KOPT-K1 (cell line): ENCODE measurements at regions not wholly inside any gene's neighbourhood (a gene's known extent, or its start where the extent isn't known, plus 50 kb on each side); places are given as distances from the start of the nearest gene placed in this dataset.
"Not testable (repeated sequence)": the region's sequence is repeated elsewhere in the genome, so short reads cannot be mapped to it uniquely, and the experiment has no call there.

Source experiments
- H3K27ac ChIP-seq: fragments of 200-600 bp; sonication (generic); 2 replicates; pipeline ENCODE4 v1.5.1; 2016; ENCODE audit warnings: antibody characterized with exemption, mild to moderate bottlenecking, low read depth, low read length; ENCODE audit not compliant: poor library complexity, severe bottlenecking
- H3K36me3 ChIP-seq: fragments of 200-600 bp; sonication (generic); 2 replicates; pipeline ENCODE4 v1.5.1; 2017; ENCODE audit warnings: antibody characterized with exemption, mild to moderate bottlenecking, low read length, moderate library complexity; ENCODE audit not compliant: insufficient read depth
- H3K9me3 ChIP-seq: fragments of 200-600 bp; sonication (generic); 2 replicates; pipeline ENCODE4 v1.5.1; 2017; ENCODE audit warnings: antibody characterized with exemption, low read length, mild to moderate bottlenecking; ENCODE audit not compliant: insufficient read depth, poor library complexity, severe bottlenecking

DNA sequence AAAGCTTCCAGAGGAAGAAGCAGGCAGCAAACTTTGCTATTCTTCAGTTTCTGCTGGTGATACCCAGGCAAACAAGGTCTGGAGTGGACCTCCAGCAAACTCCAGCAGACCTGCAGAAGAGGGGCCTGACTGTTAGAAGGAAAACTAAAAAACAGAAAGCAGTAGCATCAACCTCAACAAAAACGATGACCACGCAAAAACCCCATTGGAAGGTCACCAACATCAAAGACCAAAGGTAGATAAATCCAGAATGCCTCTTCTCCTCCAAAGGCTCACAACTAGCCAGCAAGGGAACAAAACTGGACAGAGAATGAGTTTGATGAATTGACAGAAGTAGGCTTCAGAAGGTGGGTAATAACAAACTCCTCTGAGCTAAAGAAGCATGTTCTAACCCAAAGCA lies 127.1 kb downstream of the SLITRK1 start:
- not testable (repeated sequence) for H3K9me3 ChIP-seq, H3K36me3 ChIP-seq, H3K27ac ChIP-seq

DNA sequence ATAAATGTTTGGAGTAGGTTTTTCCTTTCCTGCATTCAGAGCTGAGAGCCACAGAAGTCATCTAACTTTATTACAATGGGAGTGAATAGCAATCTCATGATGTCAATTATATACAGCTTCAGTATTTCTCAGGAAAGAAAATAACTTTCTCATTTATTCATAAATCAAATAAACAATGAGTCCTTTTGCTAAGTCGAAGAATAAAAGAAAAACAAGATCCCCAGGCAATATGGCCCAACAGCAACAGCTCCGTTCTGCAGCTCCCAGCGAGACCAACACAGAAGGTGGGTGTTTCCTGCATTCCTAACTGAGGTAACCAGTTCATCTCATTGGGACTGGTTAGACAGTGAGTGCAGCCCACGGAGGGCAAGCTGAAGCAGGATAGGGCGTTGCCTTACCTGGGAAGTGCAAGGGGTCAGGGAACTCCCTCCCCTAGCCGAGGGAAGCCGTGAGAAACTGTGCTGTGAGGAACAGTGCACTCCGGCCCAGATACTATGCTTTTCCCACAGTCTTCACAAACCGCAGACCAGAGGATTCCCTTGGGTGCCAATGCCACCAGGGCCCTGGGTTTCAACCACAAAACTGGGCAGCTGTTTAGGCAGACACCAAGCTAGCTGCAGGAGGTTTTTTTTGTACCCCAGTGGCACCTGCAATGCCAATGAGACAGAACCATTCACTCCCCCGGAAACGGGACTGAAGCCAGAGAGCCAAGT lies 128.2 kb downstream of the SLITRK1 start:
- Histone ChIP-seq H3K27ac (no peak overlapping the region), H3K9me3 (no peaks in the 10 kb centered on the region), H3K36me3 (no peaks in the 10 kb centered on the region)

DNA sequence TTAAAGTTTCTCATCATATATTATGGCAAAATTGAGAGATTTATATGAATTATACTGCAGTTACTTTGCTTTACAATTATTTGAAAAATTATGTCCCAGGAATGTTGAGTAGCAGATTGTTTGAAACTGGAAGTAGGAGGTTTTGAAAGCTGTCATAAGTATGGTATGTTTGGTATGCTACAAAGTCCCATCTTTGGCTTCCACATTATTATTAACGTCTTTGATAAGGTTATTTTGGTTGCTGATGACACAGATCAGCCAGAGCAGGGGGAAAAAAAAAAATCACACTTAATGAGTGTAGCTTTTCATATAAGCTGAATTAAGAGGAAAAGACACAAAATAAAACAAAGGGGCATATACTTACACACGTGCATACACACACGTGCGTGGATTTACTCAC lies 130.1 kb downstream of the SLITRK1 start:
- no peak overlapping the region for H3K27ac ChIP-seq
- no peaks in the 10 kb centered on the region for H3K36me3 ChIP-seq
- no peaks in the 10 kb centered on the region for H3K9me3 ChIP-seq

DNA sequence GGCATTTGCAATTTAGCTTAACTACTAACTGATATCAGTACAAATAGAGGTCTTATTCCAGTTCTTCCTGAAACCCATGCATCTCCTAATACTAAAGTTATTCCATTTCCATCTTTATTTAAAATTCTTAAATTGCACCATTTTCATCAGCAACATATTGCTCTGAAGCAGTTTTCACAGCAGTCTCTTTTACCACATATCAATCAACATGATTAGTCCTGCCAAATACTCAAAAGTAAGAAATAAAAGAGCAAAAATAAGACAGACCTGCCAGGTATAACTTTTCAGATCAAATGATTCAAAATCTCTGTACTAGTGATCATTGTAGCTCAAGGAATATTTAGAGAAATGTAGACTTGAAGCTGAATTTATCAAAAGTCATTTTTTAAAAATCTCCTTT lies 141.7 kb downstream of the SLITRK1 start:
- no peaks in the 10 kb centered on the region for H3K9me3 ChIP-seq
- H3K36me3 ChIP-seq = no peaks in the 10 kb centered on the region
- no peak overlapping the region for H3K27ac ChIP-seq

DNA sequence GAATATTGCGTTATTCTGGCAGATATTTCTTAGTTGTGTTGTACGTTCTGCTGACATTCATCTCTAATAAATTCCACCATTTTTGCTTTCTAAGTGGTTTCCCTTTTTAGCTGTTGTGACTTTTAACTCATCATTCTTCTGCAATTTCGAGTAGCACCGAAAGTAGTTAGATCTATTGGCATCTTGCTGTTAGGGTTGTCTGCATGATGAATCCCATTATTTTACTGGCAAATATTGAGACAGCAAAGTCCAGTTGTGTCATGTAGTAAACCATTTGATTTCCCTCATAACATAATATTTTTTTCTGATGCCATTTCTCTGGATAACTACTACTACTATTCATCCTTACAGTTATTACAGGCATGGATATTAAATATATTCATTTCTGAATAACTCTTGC lies 143.9 kb downstream of the SLITRK1 start:
- H3K36me3 ChIP-seq = no peaks in the 10 kb centered on the region
- H3K27ac ChIP-seq = no peak overlapping the region
- no peaks in the 10 kb centered on the region for H3K9me3 ChIP-seq

DNA sequence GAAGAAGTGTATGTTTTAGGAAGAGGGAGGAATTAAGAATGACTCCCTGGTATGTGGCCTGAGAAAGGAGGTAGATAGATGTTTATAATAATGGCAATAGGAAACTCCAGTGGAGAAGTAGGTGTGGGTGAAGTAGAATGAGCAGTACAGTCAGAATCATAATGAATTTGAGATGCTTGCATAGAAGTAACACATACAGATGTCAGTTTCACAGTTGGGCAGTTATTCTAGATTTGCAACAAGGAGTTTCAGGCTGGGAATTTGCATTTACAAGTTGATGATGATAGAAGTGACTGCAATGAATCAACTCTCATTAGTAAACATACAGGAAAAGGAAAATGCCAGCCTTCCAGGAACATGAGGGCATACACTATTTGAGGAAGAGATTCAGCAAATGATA lies 149.0 kb downstream of the SLITRK1 start:
- Histone ChIP-seq H3K36me3 (no peaks in the 10 kb centered on the region), H3K27ac (no peak overlapping the region)

DNA sequence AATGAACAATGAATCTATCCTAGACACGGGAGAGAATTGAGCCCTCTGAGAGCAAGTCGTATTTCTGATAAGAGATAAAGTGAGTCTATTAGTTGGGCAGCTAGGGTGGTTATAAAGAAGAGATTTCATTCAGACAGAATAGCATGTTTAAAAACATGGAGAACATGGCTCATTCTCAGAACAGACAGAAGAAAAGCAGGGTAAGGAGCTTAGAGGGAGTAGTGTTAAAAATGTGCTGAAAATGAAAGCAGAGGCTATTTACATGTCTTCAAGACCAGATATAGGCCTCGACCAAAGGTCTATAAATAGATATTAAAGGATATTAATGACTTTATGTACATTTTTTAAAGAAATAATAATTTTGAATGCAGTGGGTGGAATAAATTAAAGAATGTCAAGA lies 149.5 kb downstream of the SLITRK1 start:
- no peak overlapping the region for H3K27ac ChIP-seq
- no peaks in the 10 kb centered on the region for H3K36me3 ChIP-seq
- H3K9me3 ChIP-seq = no peaks in the 10 kb centered on the region

More for the DNA sequence above, 149.0 kb downstream of the SLITRK1 start:
- H3K9me3 ChIP-seq = no peaks in the 10 kb centered on the region

DNA sequence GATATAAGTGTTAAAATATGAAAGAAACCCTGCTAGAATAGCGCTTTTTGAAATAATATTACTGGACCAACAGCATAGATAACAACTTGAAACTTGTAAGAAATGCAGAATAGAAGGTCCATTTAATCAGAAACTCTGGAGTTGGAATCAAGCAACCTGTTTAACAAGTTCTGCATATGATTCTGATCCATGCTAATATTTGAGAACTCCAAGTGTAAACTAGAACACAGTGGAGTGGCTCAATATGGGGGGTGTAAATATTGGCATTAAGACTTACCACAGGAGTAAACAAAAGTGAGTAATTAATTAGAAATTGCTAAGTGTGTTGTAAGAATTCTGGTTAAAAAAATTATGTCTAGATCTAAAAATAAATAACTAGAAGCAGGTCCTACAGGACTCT lies 151.2 kb downstream of the SLITRK1 start:
- H3K36me3 ChIP-seq = no peaks in the 10 kb centered on the region
- no peak overlapping the region for H3K27ac ChIP-seq
- H3K9me3 ChIP-seq = no peaks in the 10 kb centered on the region

DNA sequence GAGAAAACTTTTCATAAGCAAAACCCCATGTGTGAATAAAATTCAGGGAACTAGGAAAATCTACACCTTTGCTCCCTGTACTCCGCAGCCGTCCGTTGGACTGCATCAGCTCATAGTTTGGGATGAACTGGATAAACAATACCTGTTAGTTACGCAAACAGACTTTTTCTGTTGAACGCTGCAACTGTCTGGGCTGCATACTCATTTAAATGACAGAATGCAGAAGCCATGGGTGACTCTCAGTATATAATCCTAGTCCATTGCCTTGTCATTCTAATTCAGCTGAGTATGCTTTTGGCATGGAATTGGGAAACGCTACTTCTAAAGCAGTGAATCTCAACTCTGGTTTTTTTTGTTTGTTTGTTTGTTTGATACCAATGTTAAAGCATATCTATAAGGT lies 151.6 kb downstream of the SLITRK1 start:
- Histone ChIP-seq H3K36me3 (no peaks in the 10 kb centered on the region), H3K27ac (no peak overlapping the region), H3K9me3 (no peaks in the 10 kb centered on the region)

DNA sequence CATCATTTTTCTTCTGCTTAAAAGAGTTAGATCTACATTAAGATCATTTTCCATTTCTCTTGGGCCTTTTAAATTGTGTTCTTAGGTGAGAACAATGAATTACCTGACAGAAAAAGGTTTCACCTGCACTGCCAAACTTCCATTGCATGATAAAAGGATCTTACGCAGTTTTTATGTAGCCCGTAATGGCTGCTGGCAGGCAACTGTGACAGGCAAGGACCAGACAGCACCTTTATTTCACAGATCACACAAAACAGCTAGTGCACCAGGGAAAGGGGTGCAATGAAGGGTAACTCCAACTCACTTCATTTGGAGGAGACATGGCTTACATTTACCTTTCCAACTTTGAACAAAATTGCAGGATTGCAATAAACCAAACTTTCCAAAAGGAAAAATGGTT lies 159.8 kb downstream of the SLITRK1 start:
- no peaks in the 10 kb centered on the region for H3K36me3 ChIP-seq
- H3K27ac ChIP-seq = no peak overlapping the region
- H3K9me3 ChIP-seq = no peaks in the 10 kb centered on the region

DNA sequence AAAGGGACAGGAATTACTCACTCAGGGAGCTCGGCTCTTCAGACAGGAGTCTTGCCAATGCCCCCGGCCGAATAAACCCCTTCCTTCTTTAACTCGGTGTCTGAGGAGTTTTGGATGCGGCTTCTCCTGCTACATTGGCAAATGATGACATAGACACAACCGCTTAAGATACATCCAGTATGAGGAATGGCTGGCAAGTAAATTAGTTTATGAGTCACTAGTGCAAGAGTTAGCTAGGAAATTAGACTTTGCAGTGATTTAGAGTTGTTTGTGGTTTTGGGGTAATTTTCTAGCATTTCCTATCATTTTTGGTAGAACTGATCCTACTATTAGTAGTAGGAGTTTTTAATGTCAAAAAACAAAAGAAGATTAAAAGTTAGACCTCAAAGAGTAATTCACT lies 166.2 kb downstream of the SLITRK1 start:
- H3K27ac ChIP-seq = no peak overlapping the region
- no peaks in the 10 kb centered on the region for H3K36me3 ChIP-seq
- no peaks in the 10 kb centered on the region for H3K9me3 ChIP-seq

DNA sequence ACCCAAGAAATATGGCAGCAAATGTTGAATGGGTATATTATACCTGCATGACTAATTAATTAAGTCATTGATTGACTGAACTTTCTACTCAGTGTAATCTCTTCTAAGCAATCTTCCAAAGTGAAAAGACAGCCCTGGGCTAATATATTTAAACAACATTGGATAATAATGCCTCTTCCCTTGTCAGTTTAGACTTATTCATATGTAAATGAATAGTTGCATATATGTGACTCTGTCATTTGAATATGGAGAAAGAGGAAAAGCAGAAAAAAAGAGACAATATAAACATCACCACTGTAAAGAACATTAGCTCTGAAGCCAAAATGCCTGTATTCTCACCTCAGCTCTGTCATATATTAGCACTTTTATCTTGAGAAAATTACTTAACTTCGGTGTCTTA lies 168.0 kb downstream of the SLITRK1 start:
- Histone ChIP-seq H3K36me3 (no peaks in the 10 kb centered on the region), H3K9me3 (no peaks in the 10 kb centered on the region), H3K27ac (no peak overlapping the region)

DNA sequence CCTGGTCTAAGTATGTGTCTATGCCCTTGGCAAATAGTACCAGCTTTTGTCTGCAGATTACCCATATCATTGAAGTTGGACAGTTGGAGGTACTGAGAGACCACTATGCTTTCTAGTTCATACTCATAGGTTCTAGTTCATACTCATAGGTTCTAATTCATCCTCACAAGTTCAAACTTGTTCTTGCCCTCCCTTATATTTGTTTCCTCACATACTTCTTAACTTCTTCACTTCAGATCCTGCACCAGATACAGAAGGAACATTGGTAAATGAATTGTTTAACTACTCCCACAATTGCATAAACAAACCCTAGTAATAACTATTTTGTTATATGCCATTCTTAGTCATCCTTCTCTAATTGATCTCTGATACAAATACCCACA lies 172.2 kb downstream of the SLITRK1 start:
- Histone ChIP-seq H3K27ac (no peak overlapping the region), H3K36me3 (no peaks in the 10 kb centered on the region), H3K9me3 (no peaks in the 10 kb centered on the region)

DNA sequence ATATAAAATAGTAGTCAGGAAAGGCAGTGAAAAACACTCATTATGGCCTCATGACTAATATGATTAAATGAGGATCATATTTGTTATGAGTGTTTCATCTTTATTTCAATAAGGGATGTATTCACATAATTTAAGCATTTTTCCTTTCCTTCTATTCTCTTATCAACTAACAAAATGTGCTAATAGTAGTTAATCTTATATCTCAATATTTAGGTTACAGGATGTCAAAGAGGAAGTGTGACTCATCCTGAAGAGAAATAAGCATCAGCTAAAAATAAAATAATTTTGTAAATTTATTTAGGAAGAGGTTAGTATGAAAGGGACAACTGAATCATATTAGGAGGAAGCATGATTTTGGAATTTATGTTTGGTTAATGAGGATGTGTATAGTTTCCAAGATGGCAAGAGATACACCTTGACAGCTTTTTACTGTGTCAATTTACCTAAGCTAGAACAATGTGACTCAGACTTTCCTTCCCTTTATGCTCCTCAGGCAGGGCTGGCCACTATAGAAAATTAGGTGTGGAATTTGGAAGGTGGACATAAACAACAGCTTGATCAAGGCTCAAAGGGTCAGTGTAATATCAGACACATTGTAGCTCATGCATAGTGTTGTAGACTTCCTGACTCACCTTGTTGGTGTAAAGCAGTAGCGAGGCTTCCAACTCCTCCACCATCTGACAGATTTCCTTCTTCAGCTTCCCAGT lies 172.7 kb downstream of the SLITRK1 start:
- no peaks in the 10 kb centered on the region for H3K36me3 ChIP-seq
- no peak overlapping the region for H3K27ac ChIP-seq
- no peaks in the 10 kb centered on the region for H3K9me3 ChIP-seq

DNA sequence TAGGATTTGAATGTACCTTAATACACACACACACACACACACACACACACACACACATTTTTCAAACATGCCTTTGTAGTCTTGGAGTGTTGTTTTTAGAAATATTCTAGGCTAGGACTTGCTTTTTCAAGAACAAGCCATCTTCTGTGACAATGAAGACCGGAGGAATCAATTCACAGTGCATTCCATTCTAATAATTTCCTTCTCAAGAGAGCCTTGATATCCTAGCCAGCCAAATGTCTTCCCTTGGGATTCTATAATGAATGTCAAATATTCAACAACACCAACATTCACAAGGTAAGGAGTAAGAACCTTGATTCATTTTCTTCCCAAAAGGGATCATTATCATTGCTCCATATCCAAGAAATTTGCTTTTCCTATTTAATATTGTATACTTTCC lies 180.3 kb downstream of the SLITRK1 start:
- no peaks in the 10 kb centered on the region for H3K9me3 ChIP-seq
- H3K36me3 ChIP-seq = no peaks in the 10 kb centered on the region
- H3K27ac ChIP-seq = no peak overlapping the region

DNA sequence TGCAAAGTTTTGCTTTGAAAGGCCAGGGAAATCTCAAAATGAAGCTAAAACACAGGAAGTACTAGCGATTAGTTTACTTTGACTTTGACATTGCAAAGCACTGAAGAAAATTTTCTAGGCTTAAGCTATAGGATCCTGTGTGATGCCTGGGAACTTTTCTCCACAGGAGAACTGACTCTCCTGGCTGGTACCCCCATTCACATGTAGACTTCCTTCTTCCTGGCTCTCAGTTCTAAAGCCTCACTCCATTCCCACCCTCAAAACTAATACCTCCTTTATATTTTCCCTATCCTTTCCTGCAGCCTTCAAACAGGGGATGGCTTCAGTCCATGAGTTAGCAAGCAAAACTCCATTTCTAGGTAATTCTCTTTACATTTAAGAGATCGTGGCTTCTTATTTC lies 189.5 kb downstream of the SLITRK1 start:
- Histone ChIP-seq H3K9me3 (no peaks in the 10 kb centered on the region), H3K36me3 (no peaks in the 10 kb centered on the region), H3K27ac (no peak overlapping the region)
